ENCODE measurements at regions not wholly inside any gene's neighbourhood (a gene's known extent, or its start where the extent isn't known, plus 50 kb on each side); places are given as distances from the start of the nearest gene placed in this dataset.

- ATAC-seq, result no peak
- H4K20me1 ChIP-seq (ENCODE audit: low read length), result no peaks in the 10 kb centered on the region
- H3K27me3 ChIP-seq (ENCODE audit: low read length), result no peaks in the 10 kb centered on the region
- no peaks in the 10 kb centered on the region for H3F3A ChIP-seq (ENCODE audit: low read length, unreplicated experiment)
- ChIA-PET POLR2A (ENCODE audit: unreplicated experiment) (no interaction called here), CTCF (no interaction called here)
- intact Hi-C loops (cut with micrococcal nuclease), result no loop called here
- no peak overlapping the region for H3K27ac ChIP-seq (ENCODE audit: low read length)
- H3K36me3 ChIP-seq (ENCODE audit: low read depth, low read length), result no peaks in the 10 kb centered on the region
- BruUV-seq (replicated peaks), result no TSS peak
- TF ChIP-seq CTCF (conservative IDR thresholded peaks at IDR 0.05; ENCODE audit: low read depth, low read length), result no peak
- H3K4me3 ChIP-seq (ENCODE audit: low read length), result no peak overlapping the region
- DNase-seq, result no peak
- no peaks in the 10 kb centered on the region for H3K9me2 ChIP-seq (replicated peaks; ENCODE audit: low read length)
- no peak overlapping the region for H3K4me2 ChIP-seq (ENCODE audit: low read length)
- H2AFZ ChIP-seq (ENCODE audit: low read length), result no peak overlapping the region
- no peaks in the 10 kb centered on the region for H3K9me3 ChIP-seq (ENCODE audit: low read length)
- H3K9ac ChIP-seq (ENCODE audit: low read length), result no peak overlapping the region
- H3K4me1 ChIP-seq (ENCODE audit: insufficient read depth, low read length), result no peaks in the 10 kb centered on the region
- no peaks in the 10 kb centered on the region for H3K79me2 ChIP-seq (ENCODE audit: low read length)
Measured at GRCh38 chr10:90399782-90400181, 458.1 kb downstream of the HTR7 start.

GRCh38 chr10:90403211-90404000 lies 454.4 kb downstream of the HTR7 start:
- Histone ChIP-seq H3K4me2 (ENCODE audit: low read length) (no peak overlapping the region), H3K79me2 (ENCODE audit: low read length) (no peaks in the 10 kb centered on the region), H3K9me3 (ENCODE audit: low read length) (no peaks in the 10 kb centered on the region), H3K9me2 (replicated peaks; ENCODE audit: low read length) (no peaks in the 10 kb centered on the region), H3F3A (ENCODE audit: low read length, unreplicated experiment) (no peaks in the 10 kb centered on the region), H3K36me3 (ENCODE audit: low read depth, low read length) (no peaks in the 10 kb centered on the region), H2AFZ (ENCODE audit: low read length) (no peak overlapping the region), H3K9ac (ENCODE audit: low read length) (no peak overlapping the region), H4K20me1 (ENCODE audit: low read length) (no peaks in the 10 kb centered on the region), H3K4me1 (ENCODE audit: insufficient read depth, low read length) (peaks cover 19% of the 10 kb centered on the region), H3K4me3 (ENCODE audit: low read length) (no peak overlapping the region), H3K27ac (ENCODE audit: low read length) (no peak overlapping the region), H3K27me3 (ENCODE audit: low read length) (no peaks in the 10 kb centered on the region)
- TF ChIP-seq EZH2phosphoT487 (IDR thresholded peaks at IDR 0.05; ENCODE audit: borderline replicate concordance, low read length) (no peak), CTCF (conservative IDR thresholded peaks at IDR 0.05; ENCODE audit: low read depth, low read length) (no peak), EZH2 (IDR thresholded peaks at IDR 0.05; ENCODE audit: low read length, unreplicated experiment) (no peak)
- ChIA-PET CTCF (no interaction called here), POLR2A (ENCODE audit: unreplicated experiment) (no interaction called here)
- no TSS peak for BruUV-seq (replicated peaks)
- no peak for DNase-seq
- intact Hi-C loops (cut with micrococcal nuclease), result no loop called here
- no peak for ATAC-seq

DNA sequence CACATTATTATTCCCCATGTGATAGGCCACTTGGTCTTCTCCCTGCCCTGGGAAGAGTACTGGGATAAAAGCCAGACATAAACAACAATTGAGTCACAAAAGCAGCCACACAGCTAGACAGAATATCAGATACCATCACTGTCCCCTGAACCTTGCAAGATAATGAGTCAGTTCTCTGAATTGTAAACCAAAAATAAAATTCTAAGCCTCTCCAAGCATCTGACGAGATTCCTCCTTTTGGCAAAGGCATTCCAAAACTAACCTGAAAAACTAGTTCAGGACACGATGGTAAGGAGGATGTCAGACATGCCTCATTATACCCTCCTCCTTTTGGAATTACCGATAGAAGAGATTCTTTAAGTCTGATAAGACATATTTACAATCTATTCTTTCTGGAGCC lies 450.7 kb downstream of the HTR7 start:
- Histone ChIP-seq H3K9me2 (replicated peaks; ENCODE audit: low read length) (no peaks in the 10 kb centered on the region), H3K36me3 (ENCODE audit: low read depth, low read length) (no peaks in the 10 kb centered on the region), H3K4me1 (ENCODE audit: insufficient read depth, low read length) (peaks cover 23% of the 10 kb centered on the region), H2AFZ (ENCODE audit: low read length) (no peak overlapping the region), H4K20me1 (ENCODE audit: low read length) (no peaks in the 10 kb centered on the region), H3K4me3 (ENCODE audit: low read length) (no peak overlapping the region), H3K27me3 (ENCODE audit: low read length) (no peaks in the 10 kb centered on the region), H3F3A (ENCODE audit: low read length, unreplicated experiment) (no peaks in the 10 kb centered on the region), H3K4me2 (ENCODE audit: low read length) (peak overlapping the region; percentile 19), H3K27ac (ENCODE audit: low read length) (peak overlapping the region; percentile 30; the same call in 1 of the 2 replicates), H3K9me3 (ENCODE audit: low read length) (no peaks in the 10 kb centered on the region), H3K79me2 (ENCODE audit: low read length) (no peaks in the 10 kb centered on the region), H3K9ac (ENCODE audit: low read length) (no peak overlapping the region)
- POLR2A ChIA-PET (ENCODE audit: unreplicated experiment), result no interaction called here
- ATAC-seq (peak; percentile 58), DNase-seq (peak; percentile 93)
- BruUV-seq (replicated peaks), result no TSS peak
- CTCF ChIA-PET, result no interaction called here
- intact Hi-C loops (cut with micrococcal nuclease), result no loop called here
- TF ChIP-seq CTCF (conservative IDR thresholded peaks at IDR 0.05; ENCODE audit: low read depth, low read length), result no peak
- TF ChIP-seq EZH2 (IDR thresholded peaks at IDR 0.05; ENCODE audit: low read length, unreplicated experiment), result no peak
- TF ChIP-seq EZH2phosphoT487 (IDR thresholded peaks at IDR 0.05; ENCODE audit: borderline replicate concordance, low read length), result no peak
